SU-DHL-6 (cell line): ENCODE measurements at regions not wholly inside any gene's neighbourhood (a gene's known extent, or its start where the extent isn't known, plus 50 kb on each side); places are given as distances from the start of the nearest gene placed in this dataset.

Experiments used
- H2AFZ ChIP-seq: fragments of 200-600 bp; sonication (generic); 2 replicates; pipeline ENCODE4 v1.6.1; 2014; ENCODE audit warnings: low read depth, mild to moderate bottlenecking, moderate library complexity, mixed read lengths, antibody characterized with exemption, low read length; ENCODE audit not compliant: severe bottlenecking
- H3F3A ChIP-seq: fragments of 200-600 bp; shearing (Covaris generic); 2 replicates; pipeline ENCODE4 v1.6.0; 2016; ENCODE audit warnings: antibody characterized with exemption, mild to moderate bottlenecking; ENCODE audit not compliant: insufficient read depth
- H3K27ac ChIP-seq: fragments of 200-600 bp; sonication (generic); 2 replicates; pipeline ENCODE4 v1.5.1; 2016; ENCODE audit warnings: low read depth, mild to moderate bottlenecking, low read length, moderate library complexity, mixed read lengths
- H3K27me3 ChIP-seq: fragments of 200-600 bp; sonication (generic), shearing (Covaris generic); 2 replicates; pipeline ENCODE4 v1.6.0; 2014; ENCODE audit warnings: mild to moderate bottlenecking, low read length
- H3K36me3 ChIP-seq: fragments of 200-600 bp; sonication (generic); 2 replicates; pipeline ENCODE4 v1.6.1; 2014; ENCODE audit warnings: mild to moderate bottlenecking, low read length, mixed read lengths
- H3K4me2 ChIP-seq: fragments of 300-600, 200-600 bp; shearing (Covaris generic), sonication (generic); 2 replicates; pipeline ENCODE4 v1.6.0; 2014; ENCODE audit warnings: low read length, low read depth, mild to moderate bottlenecking; ENCODE audit not compliant: poor library complexity, severe bottlenecking
- H3K4me3 ChIP-seq: fragments of 200-600 bp; sonication (generic); 2 replicates; pipeline ENCODE4 v1.5.1; 2014; ENCODE audit warnings: antibody characterized with exemption, low read length, mild to moderate bottlenecking, mixed read lengths; ENCODE audit not compliant: insufficient read depth, poor library complexity, severe bottlenecking
- H3K79me2 ChIP-seq: fragments of 200-600 bp; sonication (generic); 2 replicates; pipeline ENCODE4 v1.6.1; 2014; ENCODE audit warnings: mild to moderate bottlenecking, low read length, moderate library complexity; ENCODE audit not compliant: insufficient read depth
- H3K9ac ChIP-seq: fragments of 200-600 bp; sonication (generic); 2 replicates; pipeline ENCODE4 v1.7.0; 2014; ENCODE audit warnings: mild to moderate bottlenecking, low read length
- H3K9me2 ChIP-seq: fragments of 200-600 bp; sonication (generic); replicated peaks from 2 replicates; pipeline ENCODE4 v1.6.1; 2014; ENCODE audit warnings: low read length; ENCODE audit not compliant: insufficient read depth
- H3K9me3 ChIP-seq: fragments of 200-600 bp; sonication (generic); 2 replicates; pipeline ENCODE4 v1.6.1; 2014; ENCODE audit warnings: low read length, mixed read lengths; ENCODE audit not compliant: insufficient read depth
- H4K20me1 ChIP-seq: fragments of 200-600 bp; sonication (generic); 2 replicates; pipeline ENCODE4 v1.6.1; 2014; ENCODE audit warnings: low read depth, mild to moderate bottlenecking, antibody characterized with exemption, low read length, moderate library complexity, mixed read lengths
- EZH2phosphoT487 ChIP-seq: fragments of 200-600 bp; sonication (generic), shearing (Covaris generic); conservative IDR thresholded peaks from 2 replicates; pipeline ENCODE4 v1.6.1; 2018; ENCODE audit warnings: mild to moderate bottlenecking, antibody characterized with exemption, low read length, moderate library complexity, mixed read lengths
- TF ChIP-seq, protein P1 (sequence below): fragments of 200-600 bp; sonication (generic); IDR thresholded peaks from one replicate; pipeline ENCODE4 v1.5.1; 2017; ENCODE audit warnings: antibody characterized with exemption, mild to moderate bottlenecking, low read length, moderate library complexity; ENCODE audit not compliant: insufficient read depth, poor library complexity, severe bottlenecking

DNA sequence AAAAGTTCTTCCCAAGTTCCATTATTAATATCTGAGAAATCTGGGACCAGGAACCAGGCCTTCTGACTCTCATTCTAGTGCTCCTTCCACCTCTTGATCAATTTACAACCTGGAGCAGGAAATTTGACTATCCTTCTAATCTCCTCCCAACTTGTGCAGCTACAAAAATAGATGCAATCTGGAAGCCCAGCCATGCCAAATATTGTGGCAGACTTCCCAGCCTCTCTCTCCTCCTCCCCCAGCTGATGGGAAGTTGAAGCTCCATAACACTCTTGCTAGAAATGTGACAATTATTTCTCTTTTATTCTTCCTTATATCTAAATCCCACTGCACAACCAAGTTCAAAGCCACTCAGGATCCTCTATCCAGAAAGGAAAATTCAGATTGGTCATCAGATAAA is 252.1 kb downstream of the SEC61B start:
- H3K27ac ChIP-seq, result no peak overlapping the region
- H3K36me3 ChIP-seq, result no peaks in the 10 kb centered on the region
- H3K9me3 ChIP-seq, result no peaks in the 10 kb centered on the region
- H4K20me1 ChIP-seq, result no peaks in the 10 kb centered on the region
- no peaks in the 10 kb centered on the region for H3F3A ChIP-seq
- no peak overlapping the region for H3K4me3 ChIP-seq
- no peak for TF ChIP-seq EZH2phosphoT487
- TF ChIP-seq, protein P1, sequence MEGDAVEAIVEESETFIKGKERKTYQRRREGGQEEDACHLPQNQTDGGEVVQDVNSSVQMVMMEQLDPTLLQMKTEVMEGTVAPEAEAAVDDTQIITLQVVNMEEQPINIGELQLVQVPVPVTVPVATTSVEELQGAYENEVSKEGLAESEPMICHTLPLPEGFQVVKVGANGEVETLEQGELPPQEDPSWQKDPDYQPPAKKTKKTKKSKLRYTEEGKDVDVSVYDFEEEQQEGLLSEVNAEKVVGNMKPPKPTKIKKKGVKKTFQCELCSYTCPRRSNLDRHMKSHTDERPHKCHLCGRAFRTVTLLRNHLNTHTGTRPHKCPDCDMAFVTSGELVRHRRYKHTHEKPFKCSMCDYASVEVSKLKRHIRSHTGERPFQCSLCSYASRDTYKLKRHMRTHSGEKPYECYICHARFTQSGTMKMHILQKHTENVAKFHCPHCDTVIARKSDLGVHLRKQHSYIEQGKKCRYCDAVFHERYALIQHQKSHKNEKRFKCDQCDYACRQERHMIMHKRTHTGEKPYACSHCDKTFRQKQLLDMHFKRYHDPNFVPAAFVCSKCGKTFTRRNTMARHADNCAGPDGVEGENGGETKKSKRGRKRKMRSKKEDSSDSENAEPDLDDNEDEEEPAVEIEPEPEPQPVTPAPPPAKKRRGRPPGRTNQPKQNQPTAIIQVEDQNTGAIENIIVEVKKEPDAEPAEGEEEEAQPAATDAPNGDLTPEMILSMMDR, result no peak
- H3K79me2 ChIP-seq, result no peaks in the 10 kb centered on the region
- H3K4me2 ChIP-seq, result no peak overlapping the region
- no peaks in the 10 kb centered on the region for H3K27me3 ChIP-seq
- H3K9ac ChIP-seq, result no peak overlapping the region
- no peak overlapping the region for H2AFZ ChIP-seq
- no peaks in the 10 kb centered on the region for H3K9me2 ChIP-seq

DNA sequence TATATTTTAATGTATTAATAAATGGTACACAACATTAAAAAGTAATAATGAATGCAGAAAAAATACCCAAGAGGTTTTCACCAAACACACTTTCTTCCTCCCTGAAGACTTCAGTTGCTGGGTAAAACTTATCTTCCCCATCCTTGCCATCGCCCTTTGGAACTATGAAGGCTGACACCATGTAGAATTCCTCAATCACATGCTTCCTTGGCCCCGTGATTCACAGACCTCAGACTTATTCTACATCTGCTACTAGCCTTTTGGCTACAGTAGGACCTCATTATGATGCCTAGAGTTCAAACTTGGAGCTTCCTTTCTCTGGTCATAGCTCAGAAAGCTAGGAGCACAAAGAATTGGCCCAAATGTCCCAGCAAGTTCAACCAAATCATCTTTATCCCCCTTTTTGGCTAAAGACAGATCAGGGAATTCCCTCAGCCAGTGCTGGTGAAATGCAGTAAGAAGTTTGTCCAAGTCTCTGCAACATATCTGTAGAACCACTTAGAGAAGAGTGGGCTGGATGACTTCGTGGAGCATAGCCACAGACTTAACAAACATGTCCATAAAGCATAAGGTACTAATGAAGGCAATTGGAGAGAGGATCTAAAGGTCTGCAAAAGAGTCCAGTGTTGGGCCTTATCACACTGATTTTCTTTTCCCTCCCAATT is 253.5 kb downstream of the SEC61B start:
- H3K9ac ChIP-seq, result no peak overlapping the region
- H3K27me3 ChIP-seq, result no peaks in the 10 kb centered on the region
- H3K4me3 ChIP-seq, result no peak overlapping the region
- H3K9me3 ChIP-seq, result no peaks in the 10 kb centered on the region
- H3K36me3 ChIP-seq, result no peaks in the 10 kb centered on the region
- no peaks in the 10 kb centered on the region for H3K79me2 ChIP-seq
- TF ChIP-seq EZH2phosphoT487, result no peak
- TF ChIP-seq, protein P1, result no peak
- no peaks in the 10 kb centered on the region for H3F3A ChIP-seq
- H3K9me2 ChIP-seq, result no peaks in the 10 kb centered on the region
- H3K27ac ChIP-seq, result no peak overlapping the region
- H2AFZ ChIP-seq, result no peak overlapping the region
- no peaks in the 10 kb centered on the region for H4K20me1 ChIP-seq
- no peak overlapping the region for H3K4me2 ChIP-seq

DNA sequence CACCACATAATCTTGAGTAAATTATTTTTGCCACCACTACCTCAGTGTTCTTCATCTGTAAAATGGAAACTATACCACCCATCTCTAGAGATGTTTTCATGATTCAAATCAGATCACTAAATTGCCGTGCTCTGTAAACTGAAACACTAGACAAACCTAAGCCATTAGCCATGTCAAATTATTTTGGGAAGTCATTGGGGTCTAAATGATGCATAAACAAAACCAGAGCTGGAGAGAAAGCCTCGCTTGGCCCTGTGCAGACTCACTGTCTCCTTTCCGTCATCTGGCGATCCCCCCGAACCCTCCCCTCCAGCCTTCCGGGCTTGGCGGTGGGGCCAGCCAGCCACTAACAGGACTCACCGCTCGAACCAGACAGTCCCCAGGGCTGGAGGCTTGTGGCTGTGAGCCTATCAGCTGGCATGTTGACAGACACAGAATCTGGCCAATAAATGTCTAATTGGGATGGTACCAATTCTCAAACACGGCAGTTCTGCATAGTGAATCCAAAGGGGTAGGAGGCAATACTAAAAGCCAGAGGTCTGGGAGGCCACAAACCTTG is 256.5 kb downstream of the SEC61B start:
- Histone ChIP-seq H3K4me2 (no peak overlapping the region), H3K4me3 (no peak overlapping the region), H2AFZ (no peak overlapping the region), H3K27me3 (no peaks in the 10 kb centered on the region), H4K20me1 (no peaks in the 10 kb centered on the region), H3K36me3 (no peaks in the 10 kb centered on the region), H3K9me2 (no peaks in the 10 kb centered on the region), H3K9ac (no peak overlapping the region), H3K79me2 (no peaks in the 10 kb centered on the region), H3F3A (no peaks in the 10 kb centered on the region), H3K9me3 (no peaks in the 10 kb centered on the region), H3K27ac (no peak overlapping the region)
- TF ChIP-seq, protein P1, result no peak
- no peak for TF ChIP-seq EZH2phosphoT487
